ENCODE measurements at regions not wholly inside any gene's neighbourhood (a gene's known extent, or its start where the extent isn't known, plus 50 kb on each side); places are given as distances from the start of the nearest gene placed in this dataset.

DNA sequence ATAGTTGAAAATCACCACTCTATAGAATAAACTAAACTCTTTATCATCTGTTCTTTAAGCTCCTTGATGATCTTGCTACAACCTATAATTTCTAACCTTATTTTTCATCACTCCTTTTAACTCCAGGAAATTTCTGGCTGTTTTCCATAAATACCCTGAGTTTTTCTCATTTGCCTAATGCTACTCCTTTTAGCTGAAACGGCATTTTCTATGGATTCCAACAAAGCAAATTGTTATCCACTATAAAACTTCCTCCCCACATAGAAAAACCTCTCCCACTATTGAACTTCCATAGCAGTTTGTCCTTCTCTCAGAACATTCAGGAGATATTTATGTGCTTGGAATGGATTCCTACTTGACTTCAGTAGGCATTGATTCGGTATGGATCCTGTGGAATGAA is 122.8 kb downstream of the SLC41A2 start:
- no peak overlapping the region for H2BK5ac ChIP-seq (ENCODE audit: low read depth, low read length)
- ChIA-PET CTCF (ENCODE audit: partially characterized antibody) (interaction anchor here (0.5 to 2.7 kb wide), 8 partner anchors 10 to 398 kb away, joined by 3 to 10 read pairs (median 4); no protein-coding TSS in a partner anchor), POLR2A (ENCODE audit: partially characterized antibody) (no interaction called here)
- no peak overlapping the region for H3K4me3 ChIP-seq (ENCODE audit: extremely low read depth in 1 of 4, insufficient read depth in 2 of 4, low read depth in 3 of 4, low read length in 4 of 4)
- no peak overlapping the region for H3K56ac ChIP-seq (replicated peaks; ENCODE audit: insufficient read length, low read depth, low read length)
- no peak overlapping the region for H4K91ac ChIP-seq (replicated peaks; ENCODE audit: insufficient read length, low read length)
- no peak overlapping the region for H3K14ac ChIP-seq (ENCODE audit: insufficient read length)
- no peaks in the 10 kb centered on the region for H3K79me1 ChIP-seq (ENCODE audit: low read depth, low read length)
- DNase-seq (ENCODE audit: low read depth in 1 of 2, low spot score in 2 of 2) (no peak), FAIRE-seq (no peak)
- no peak overlapping the region for H3K18ac ChIP-seq (ENCODE audit: extremely low read depth, low read length)
- no peaks in the 10 kb centered on the region for H3K4me1 ChIP-seq (replicated peaks in 1 of 4; ENCODE audit: control insufficient read depth in 3 of 4, insufficient read depth in 4 of 4, low read length in 3 of 4)
- no peak overlapping the region for H4K8ac ChIP-seq (ENCODE audit: extremely low read depth, insufficient read depth, low read length)
- H3K79me2 ChIP-seq (ENCODE audit: control insufficient read depth in 1 of 2, insufficient read depth in 2 of 2, low read length in 2 of 2), result no peaks in the 10 kb centered on the region
- WGBS, 2 experiments (ENCODE audit: extremely low coverage in 1 of 2, insufficient coverage in 1 of 2, insufficient read length in 1 of 2, insufficient replicate concordance in 2 of 2, low coverage in 1 of 2, low lambda C conversion rate in 2 of 2, missing lambda C conversion rate in 1 of 2), result 90% methylated on average over 2 of the region's 2 CpGs; no CpG with 5 or more reads in 1 of the 2 experiments
- no peak overlapping the region for H2AK5ac ChIP-seq (ENCODE audit: low read depth, low read length)
- H3K9ac ChIP-seq (replicated peaks in 1 of 4; ENCODE audit: extremely low read depth in 1 of 4, low read depth in 3 of 4, low read length in 3 of 4), result no peak overlapping the region
- no peak overlapping the region for H3K4me2 ChIP-seq (ENCODE audit: insufficient read depth in 1 of 2, low read depth in 2 of 2, low read length in 2 of 2)
- no peak overlapping the region for H2BK120ac ChIP-seq (replicated peaks; ENCODE audit: low read depth, low read length)
- H4K20me1 ChIP-seq (replicated peaks in 1 of 2; ENCODE audit: control insufficient read depth in 1 of 2, insufficient read depth in 2 of 2, low read length in 2 of 2), result no peaks in the 10 kb centered on the region
- H2BK20ac ChIP-seq (ENCODE audit: low read length), result no peak overlapping the region
- H3K9me3 ChIP-seq (ENCODE audit: insufficient read depth in 2 of 2, low read depth in 1 of 2, low read length in 1 of 2), result no peaks in the 10 kb centered on the region
- TF ChIP-seq KDM4A (IDR thresholded peaks at IDR 0.05; ENCODE audit: low read depth, low read length, severe bottlenecking) (no peak), POU5F1 (IDR thresholded peaks at IDR 0.05; ENCODE audit: low read depth, low read length) (no peak), TCF12 (IDR thresholded peaks at IDR 0.05; ENCODE audit: low read depth, low read length) (no peak)
- H2AFZ ChIP-seq (ENCODE audit: low read length), result no peak overlapping the region
- no peak overlapping the region for H3K4ac ChIP-seq (replicated peaks; ENCODE audit: insufficient read length, low read depth, low read length)
- no peaks in the 10 kb centered on the region for H3K36me3 ChIP-seq (ENCODE audit: control insufficient read depth in 2 of 4, insufficient read depth in 4 of 4, low read length in 3 of 4)
- no peak overlapping the region for H3K23ac ChIP-seq (ENCODE audit: insufficient read length)
- no peaks in the 10 kb centered on the region for H3K23me2 ChIP-seq (ENCODE audit: low read depth, low read length)
- no peak overlapping the region for H2BK15ac ChIP-seq (ENCODE audit: low read length)
- no peak overlapping the region for H4K5ac ChIP-seq (ENCODE audit: insufficient read length, low read depth, low read length)
- no peak overlapping the region for H2BK12ac ChIP-seq (ENCODE audit: low read depth, low read length)
- H3K27me3 ChIP-seq (replicated peaks in 1 of 4; ENCODE audit: control insufficient read depth in 3 of 4, extremely low read depth in 1 of 4, insufficient read depth in 3 of 4, low read length in 3 of 4), result peaks cover 0 to 1% (median 0%) of the 10 kb centered on the region in 4 experiments; a peak in 1 of 7 replicates
- no peak overlapping the region for H3K27ac ChIP-seq (ENCODE audit: low read depth, low read length)

Data from H1 (cell line).